ENCODE measurements at regions not wholly inside any gene's neighbourhood (a gene's known extent, or its start where the extent isn't known, plus 50 kb on each side); places are given as distances from the start of the nearest gene placed in this dataset.

DNA sequence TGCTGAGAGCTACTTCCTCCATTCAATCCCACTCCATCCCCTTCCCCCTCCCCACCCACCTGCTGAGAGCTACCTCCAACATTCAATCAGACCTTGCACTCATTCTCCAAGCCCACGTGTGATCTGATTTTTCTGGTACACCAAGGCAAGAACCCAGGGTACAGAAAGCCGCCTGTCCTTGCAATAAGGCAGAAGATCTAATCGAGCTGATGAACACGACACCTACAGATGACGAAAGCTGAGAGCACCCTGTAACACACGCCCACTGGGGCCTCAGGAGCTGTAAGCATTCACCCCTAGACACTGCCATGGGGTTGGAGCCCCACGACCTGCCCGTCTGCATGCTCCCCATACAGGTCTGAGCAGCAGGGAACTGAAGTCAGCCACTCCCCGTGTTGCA is 58.3 kb downstream of the TRIML1 start:
- ChIA-PET POLR2A (no interaction called here), CTCF (interaction anchor here in 1 of 2 donors (0.6 kb wide), 1 partner anchor 360 kb away, joined by 4 read pairs; no protein-coding TSS in a partner anchor)
- Histone ChIP-seq H3K27me3 (replicated peaks in 1 of 2; ENCODE audit: control insufficient read depth in 2 of 2, extremely low read depth in 1 of 2, insufficient read depth in 2 of 2, low read length in 1 of 2) (no peaks in the 10 kb centered on the region), H3K27ac (ENCODE audit: low read length) (no peak overlapping the region), H3K9me3 (no peaks in the 10 kb centered on the region), H3K4me3 (ENCODE audit: control insufficient read depth in 1 of 2, extremely low read depth in 1 of 2, low read length in 1 of 2) (no peak overlapping the region), H3K36me3 (ENCODE audit: control insufficient read depth in 2 of 2, extremely low read depth in 1 of 2, insufficient read depth in 1 of 2, low read length in 1 of 2) (no peaks in the 10 kb centered on the region), H3K4me1 (ENCODE audit: control insufficient read depth in 1 of 2, extremely low read depth in 1 of 2, insufficient read depth in 2 of 2, low read length in 2 of 2) (no peaks in the 10 kb centered on the region)
- Mint-ChIP-seq H3K27ac (no peak overlapping the region), H3K27me3 (no peaks in the 10 kb centered on the region), H3K36me3 (no peaks in the 10 kb centered on the region), H3K4me3 (no peak overlapping the region), H3K4me1 (no peaks in the 10 kb centered on the region), H3K9me3 (peaks cover 3 to 10% (median 3%) of the 10 kb centered on the region in 3 donors)
- DNase-seq = no peak
- ATAC-seq (replicated peaks in 1 of 4) = no peak
- 90% methylated on average over 6 of the region's 9 CpGs for WGBS (ENCODE audit: insufficient coverage)

DNA sequence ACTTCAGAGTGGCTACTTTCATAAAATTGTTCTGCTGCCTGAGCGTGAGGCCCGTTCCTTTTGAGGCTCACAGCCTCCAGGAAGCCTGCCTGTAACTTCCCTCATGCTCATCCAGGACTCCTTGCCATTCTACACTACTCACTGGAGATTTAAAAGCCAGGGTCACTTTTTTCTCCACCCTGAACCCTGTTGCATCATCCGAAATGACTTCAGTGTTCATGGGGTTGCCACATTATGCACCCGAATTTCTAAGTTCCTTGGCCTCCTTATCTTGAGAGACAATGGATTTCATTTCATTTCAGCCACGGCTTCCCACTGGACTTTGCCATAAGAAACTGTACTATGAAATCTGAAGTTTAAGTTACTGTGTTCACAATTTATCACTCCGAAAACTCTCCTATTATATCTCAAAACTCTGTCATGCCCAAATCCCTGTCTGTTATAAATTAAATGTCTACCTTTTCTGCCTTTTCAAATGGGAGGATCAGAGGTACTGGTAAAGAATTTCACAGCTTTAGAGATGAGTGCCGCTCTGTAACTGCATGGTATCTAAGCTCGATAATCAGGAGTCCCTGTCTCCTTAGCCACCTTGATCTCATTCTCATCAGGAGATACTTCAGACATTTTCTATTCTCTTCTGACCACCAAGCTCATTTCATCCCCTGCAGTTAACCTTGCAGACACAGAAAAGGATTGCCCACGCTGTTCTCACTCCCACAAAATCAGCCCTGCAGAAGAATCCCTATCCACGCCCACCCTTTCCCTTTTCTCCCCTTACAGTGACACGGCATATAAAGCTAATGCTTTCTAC is 59.9 kb downstream of the TRIML1 start:
- Mint-ChIP-seq H3K36me3 (no peaks in the 10 kb centered on the region), H3K4me3 (no peak overlapping the region), H3K27ac (no peak overlapping the region), H3K4me1 (no peaks in the 10 kb centered on the region), H3K27me3 (no peaks in the 10 kb centered on the region), H3K9me3 (peaks cover 3 to 14% (median 7%) of the 10 kb centered on the region in 3 donors)
- CTCF ChIA-PET = no interaction called here
- Histone ChIP-seq H3K4me3 (ENCODE audit: control insufficient read depth in 1 of 2, extremely low read depth in 1 of 2, low read length in 1 of 2) (no peak overlapping the region), H3K4me1 (ENCODE audit: control insufficient read depth in 1 of 2, extremely low read depth in 1 of 2, insufficient read depth in 2 of 2, low read length in 2 of 2) (no peaks in the 10 kb centered on the region), H3K9me3 (no peaks in the 10 kb centered on the region), H3K27ac (ENCODE audit: low read length) (no peak overlapping the region), H3K27me3 (replicated peaks in 1 of 2; ENCODE audit: control insufficient read depth in 2 of 2, extremely low read depth in 1 of 2, insufficient read depth in 2 of 2, low read length in 1 of 2) (no peaks in the 10 kb centered on the region), H3K36me3 (ENCODE audit: control insufficient read depth in 2 of 2, extremely low read depth in 1 of 2, insufficient read depth in 1 of 2, low read length in 1 of 2) (no peaks in the 10 kb centered on the region)
- POLR2A ChIA-PET = no interaction called here
- ATAC-seq (replicated peaks in 1 of 4) = no peak
- 70% methylated on average over 8 of the region's 11 CpGs for WGBS (ENCODE audit: insufficient coverage)
- DNase-seq = no peak

DNA sequence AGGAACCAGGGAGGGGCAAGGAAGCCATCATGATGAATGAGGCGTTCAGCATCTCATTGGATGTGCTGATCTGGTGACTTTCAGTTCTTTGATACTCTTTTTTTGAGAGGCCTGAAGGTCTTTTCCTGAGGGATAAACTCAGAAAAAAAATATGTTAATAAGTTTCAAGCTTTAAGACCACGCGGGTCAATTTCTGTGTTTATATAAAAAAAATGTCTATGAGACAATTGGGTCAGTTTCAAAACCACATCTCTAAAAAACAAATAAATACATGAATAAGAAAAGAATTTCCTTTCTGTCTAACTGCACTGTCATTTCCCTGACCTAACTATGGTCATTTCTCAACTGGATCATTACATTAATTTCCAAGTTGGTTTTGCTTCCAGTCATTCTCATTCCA is 62.6 kb downstream of the TRIML1 start:
- ChIA-PET CTCF (no interaction called here), POLR2A (no interaction called here)
- H3K27me3 Mint-ChIP-seq = no peaks in the 10 kb centered on the region
- H3K4me3 Mint-ChIP-seq = no peak overlapping the region
- 50% methylated on average over 1 of the region's 3 CpGs for WGBS (ENCODE audit: insufficient coverage)
- Histone ChIP-seq H3K4me1 (ENCODE audit: control insufficient read depth in 1 of 2, extremely low read depth in 1 of 2, insufficient read depth in 2 of 2, low read length in 2 of 2) (no peaks in the 10 kb centered on the region), H3K27me3 (replicated peaks in 1 of 2; ENCODE audit: control insufficient read depth in 2 of 2, extremely low read depth in 1 of 2, insufficient read depth in 2 of 2, low read length in 1 of 2) (no peaks in the 10 kb centered on the region), H3K4me3 (ENCODE audit: control insufficient read depth in 1 of 2, extremely low read depth in 1 of 2, low read length in 1 of 2) (no peak overlapping the region), H3K36me3 (ENCODE audit: control insufficient read depth in 2 of 2, extremely low read depth in 1 of 2, insufficient read depth in 1 of 2, low read length in 1 of 2) (no peaks in the 10 kb centered on the region), H3K27ac (ENCODE audit: low read length) (no peak overlapping the region), H3K9me3 (no peaks in the 10 kb centered on the region)
- H3K9me3 Mint-ChIP-seq = peaks cover 5 to 22% (median 15%) of the 10 kb centered on the region in 3 donors
- H3K27ac Mint-ChIP-seq = no peak overlapping the region
- no peaks in the 10 kb centered on the region for H3K36me3 Mint-ChIP-seq
- no peak for ATAC-seq (replicated peaks in 1 of 4)
- DNase-seq = no peak
- H3K4me1 Mint-ChIP-seq = no peaks in the 10 kb centered on the region

DNA sequence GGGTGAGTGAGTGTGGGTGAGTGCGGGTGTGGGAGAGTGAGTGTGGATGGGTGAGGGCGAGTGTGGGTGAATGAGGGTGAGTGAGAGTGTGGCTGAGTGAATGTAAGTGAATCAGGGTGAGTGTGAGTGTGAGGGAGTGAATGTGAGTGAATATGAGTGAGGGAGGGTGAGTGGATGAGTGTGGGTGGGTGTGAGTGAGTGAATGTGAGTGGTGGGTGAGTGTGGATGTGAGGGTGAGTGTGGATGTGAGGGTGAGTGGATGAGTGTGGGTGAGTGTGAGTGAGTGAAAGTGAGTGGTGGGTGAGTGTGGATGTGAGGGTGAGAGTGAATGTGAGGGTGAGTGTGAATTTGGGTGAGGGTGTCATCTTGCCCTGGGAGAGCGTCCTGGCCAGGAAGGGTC is 67.5 kb downstream of the TRIML1 start:
- no peak overlapping the region for H3K4me3 Mint-ChIP-seq

DNA sequence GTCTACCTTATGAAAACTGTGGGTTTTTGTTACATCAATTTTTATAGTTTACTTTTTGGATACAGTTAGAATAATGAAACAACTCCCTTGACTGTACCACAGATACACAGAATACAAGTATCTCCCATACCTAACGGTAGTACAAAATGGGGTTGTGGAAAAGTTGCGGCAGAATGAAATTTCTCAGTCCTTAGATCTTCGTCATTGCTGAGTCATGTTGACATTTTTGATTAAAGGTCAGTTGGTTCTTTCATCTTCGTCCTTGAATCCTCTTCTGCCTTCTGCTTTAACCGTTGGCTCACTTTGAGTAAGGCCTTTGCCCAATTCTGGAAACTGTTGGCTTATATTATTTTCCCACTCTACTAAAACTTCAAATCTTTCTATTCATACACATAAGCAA is 75.6 kb downstream of the TRIML1 start:
- no peak for ATAC-seq (replicated peaks in 1 of 4)
- Mint-ChIP-seq H3K27me3 (no peaks in the 10 kb centered on the region), H3K9me3 (peaks cover 3 to 7% (median 5%) of the 10 kb centered on the region in 3 donors), H3K4me3 (no peak overlapping the region), H3K27ac (no peak overlapping the region), H3K4me1 (no peaks in the 10 kb centered on the region), H3K36me3 (no peaks in the 10 kb centered on the region)
- ChIA-PET POLR2A (no interaction called here), CTCF (no interaction called here)
- no peaks in the 10 kb centered on the region for H3K9me3 ChIP-seq
- DNase-seq = no peak
- 93% methylated on average over 2 of the region's 5 CpGs for WGBS (ENCODE audit: insufficient coverage)
- no peaks in the 10 kb centered on the region for H3K36me3 ChIP-seq (ENCODE audit: control insufficient read depth in 2 of 2, extremely low read depth in 1 of 2, insufficient read depth in 1 of 2, low read length in 1 of 2)
- no peak overlapping the region for H3K27ac ChIP-seq (ENCODE audit: low read length)
- peaks cover 0 to 8% of the 10 kb centered on the region in 2 experiments for H3K27me3 ChIP-seq (replicated peaks in 1 of 2; ENCODE audit: control insufficient read depth in 2 of 2, extremely low read depth in 1 of 2, insufficient read depth in 2 of 2, low read length in 1 of 2)
- H3K4me1 ChIP-seq (ENCODE audit: control insufficient read depth in 1 of 2, extremely low read depth in 1 of 2, insufficient read depth in 2 of 2, low read length in 2 of 2) = no peaks in the 10 kb centered on the region
- no peak overlapping the region for H3K4me3 ChIP-seq (ENCODE audit: control insufficient read depth in 1 of 2, extremely low read depth in 1 of 2, low read length in 1 of 2)

More for the DNA sequence above, 67.5 kb downstream of the TRIML1 start:
- no peak overlapping the region for H3K27ac Mint-ChIP-seq
- H3K27me3 Mint-ChIP-seq = no peaks in the 10 kb centered on the region
- H3K4me3 ChIP-seq (ENCODE audit: control insufficient read depth in 1 of 2, extremely low read depth in 1 of 2, low read length in 1 of 2) = no peak overlapping the region
- 77% methylated on average over 2 of the region's 3 CpGs for WGBS (ENCODE audit: insufficient coverage)
- H3K4me1 ChIP-seq (ENCODE audit: control insufficient read depth in 1 of 2, extremely low read depth in 1 of 2, insufficient read depth in 2 of 2, low read length in 2 of 2) = no peaks in the 10 kb centered on the region
- peaks cover 4 to 24% (median 18%) of the 10 kb centered on the region in 3 donors for H3K9me3 Mint-ChIP-seq
- H3K27me3 ChIP-seq (replicated peaks in 1 of 2; ENCODE audit: control insufficient read depth in 2 of 2, extremely low read depth in 1 of 2, insufficient read depth in 2 of 2, low read length in 1 of 2) = no peaks in the 10 kb centered on the region
- H3K36me3 Mint-ChIP-seq = no peaks in the 10 kb centered on the region
- no peaks in the 10 kb centered on the region for H3K36me3 ChIP-seq (ENCODE audit: control insufficient read depth in 2 of 2, extremely low read depth in 1 of 2, insufficient read depth in 1 of 2, low read length in 1 of 2)
- no peak for ATAC-seq (replicated peaks in 1 of 4)
- no peaks in the 10 kb centered on the region for H3K9me3 ChIP-seq
- ChIA-PET POLR2A (no interaction called here), CTCF (no interaction called here)
- no peak for DNase-seq
- no peaks in the 10 kb centered on the region for H3K4me1 Mint-ChIP-seq
- H3K27ac ChIP-seq (ENCODE audit: low read length) = no peak overlapping the region

DNA sequence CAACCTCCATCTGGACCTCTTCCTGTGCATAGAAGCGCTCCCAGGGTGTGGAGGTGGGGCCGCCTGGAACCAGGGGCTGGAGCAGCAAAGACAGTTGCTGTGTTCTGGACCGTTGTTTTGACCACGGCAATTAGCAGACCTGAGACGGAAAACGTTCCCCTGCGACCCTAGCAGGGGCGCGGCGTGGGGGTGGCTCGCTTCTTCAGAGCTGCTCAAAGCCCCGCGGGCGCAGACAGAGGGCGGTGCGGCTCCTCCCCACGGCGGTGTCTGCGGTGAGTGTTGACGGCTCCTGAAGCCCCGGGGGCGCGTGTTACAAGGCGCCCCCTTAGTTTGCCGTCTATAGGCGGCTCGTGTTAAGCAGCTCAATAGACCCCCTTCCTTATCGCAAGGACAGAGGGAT is 79.2 kb downstream of the TRIML1 start:
- no peak overlapping the region for H3K27ac ChIP-seq (ENCODE audit: low read length)
- no peak for DNase-seq
- ChIA-PET CTCF (no interaction called here), POLR2A (no interaction called here)
- H3K4me1 ChIP-seq (ENCODE audit: control insufficient read depth in 1 of 2, extremely low read depth in 1 of 2, insufficient read depth in 2 of 2, low read length in 2 of 2) = no peaks in the 10 kb centered on the region
- H3K36me3 Mint-ChIP-seq = no peaks in the 10 kb centered on the region
- no peak overlapping the region for H3K4me3 ChIP-seq (ENCODE audit: control insufficient read depth in 1 of 2, extremely low read depth in 1 of 2, low read length in 1 of 2)
- peaks cover 0 to 8% of the 10 kb centered on the region in 2 experiments for H3K27me3 ChIP-seq (replicated peaks in 1 of 2; ENCODE audit: control insufficient read depth in 2 of 2, extremely low read depth in 1 of 2, insufficient read depth in 2 of 2, low read length in 1 of 2)
- no peak overlapping the region for H3K27ac Mint-ChIP-seq
- H3K4me3 Mint-ChIP-seq = no peak overlapping the region
- H3K27me3 Mint-ChIP-seq = no peaks in the 10 kb centered on the region
- no peaks in the 10 kb centered on the region for H3K4me1 Mint-ChIP-seq
- WGBS (ENCODE audit: insufficient coverage) = 56% methylated on average over 24 of the region's 28 CpGs
- ATAC-seq (replicated peaks in 1 of 4) = no peak
- H3K36me3 ChIP-seq (ENCODE audit: control insufficient read depth in 2 of 2, extremely low read depth in 1 of 2, insufficient read depth in 1 of 2, low read length in 1 of 2) = no peaks in the 10 kb centered on the region
- H3K9me3 Mint-ChIP-seq = peaks cover 0 to 7% (median 3%) of the 10 kb centered on the region in 3 donors
- H3K9me3 ChIP-seq = no peaks in the 10 kb centered on the region

Data from T-cell (primary cell).